H1 (cell line): ENCODE measurements at regions not wholly inside any gene's neighbourhood (a gene's known extent, or its start where the extent isn't known, plus 50 kb on each side); places are given as distances from the start of the nearest gene placed in this dataset.

Source experiments
- CBX8 ChIP-seq: fragments of 300-800, 300-1000 bp; sonication (generic); IDR thresholded peaks from 2 replicates; pipeline ENCODE4 v1.7.1; 2016; ENCODE audit warnings: low read depth, low read length, borderline replicate concordance
- SIN3A ChIP-seq, 2 experiments: IDR thresholded peaks in 1 of 2; conservative IDR thresholded peaks in 1 of 2; 2 replicates each; pipeline ENCODE4 v1.6.1; 2011 to 2012; ENCODE audit warnings: low read length in 2 of 2, improper control_type of control experiment in 1 of 2, low read depth in 1 of 2, mild to moderate bottlenecking in 1 of 2
- TEAD4 ChIP-seq: IDR thresholded peaks from 2 replicates; pipeline ENCODE4 v1.6.1; 2012; ENCODE audit warnings: low read depth, low read length, inconsistent platforms, mixed read lengths

DNA sequence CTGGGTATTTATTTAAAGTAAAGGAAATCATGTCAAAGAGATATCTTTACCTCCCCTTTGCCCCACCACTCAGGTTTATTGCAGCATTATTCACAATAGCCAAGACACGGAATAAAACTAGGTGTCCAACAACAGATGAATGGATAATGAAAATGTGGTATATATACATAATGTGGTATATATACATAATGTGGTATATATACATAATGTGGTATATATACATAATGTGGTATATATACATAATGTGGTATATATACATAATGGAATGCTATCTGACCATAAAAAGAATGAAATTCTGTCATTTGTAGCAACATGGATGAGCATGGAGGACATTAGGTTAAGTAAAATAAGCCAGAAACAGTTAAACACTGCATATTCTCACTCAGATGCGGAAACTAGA is 262.6 kb upstream of the PLXNA2 start (continued):
- TF ChIP-seq SIN3A (conservative IDR thresholded peaks at IDR 0.05 in 1 of 2, IDR thresholded peaks at IDR 0.05 in 1 of 2; ENCODE audit: low read depth in 1 of 2, low read length in 2 of 2) (no peak), CBX8 (no peak), TEAD4 (no peak)
